ENCODE measurements at regions not wholly inside any gene's neighbourhood (a gene's known extent, or its start where the extent isn't known, plus 50 kb on each side); places are given as distances from the start of the nearest gene placed in this dataset.

DNA sequence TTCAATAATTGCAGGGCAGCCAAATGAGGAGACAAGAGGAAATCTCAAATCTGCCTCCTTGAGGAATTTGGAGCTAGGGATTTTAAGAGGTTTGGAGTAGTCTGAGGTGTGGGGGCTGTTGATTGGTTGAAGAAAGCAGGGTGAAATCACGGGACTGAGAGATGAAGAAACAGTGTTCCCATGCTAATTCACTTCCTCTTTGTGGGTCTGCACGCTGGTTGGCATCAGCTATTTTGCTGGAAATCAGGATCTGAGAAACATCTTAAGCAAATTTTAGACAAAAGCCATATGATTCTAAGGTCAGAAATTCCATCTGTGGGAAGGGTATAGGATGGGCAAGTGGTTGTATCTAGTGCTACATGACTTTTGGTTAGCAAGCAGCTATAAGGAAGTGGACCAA lies 107.1 kb upstream of the PAXBP1 start:
- no peak overlapping the region for H3K4me3 ChIP-seq
- H3K9ac ChIP-seq: no peak overlapping the region
- no peaks in the 10 kb centered on the region for H3K27me3 ChIP-seq
- H4K20me1 ChIP-seq: no peaks in the 10 kb centered on the region
- peak overlapping the region in 2 of 11 experiments; percentile 28 to 37; a peak in 2 of 22 replicates for H3K27ac ChIP-seq
- H3K9me3 ChIP-seq (replicated peaks in 1 of 11): 0 out of 22 replicates have a peak, but pooled peaks cover 0 to 3% (median 0%) of the 10 kb centered on the region in 11 experiments
- no peaks in the 10 kb centered on the region for H3K36me3 ChIP-seq
- peak overlapping the region in 3 of 11 experiments; percentile 53 to 75 (median 67); a peak in 6 of 22 replicates for H3K4me2 ChIP-seq
- peak in 1 of 11 experiments; percentile 39; a peak in 1 of 22 replicates for TF ChIP-seq Cebpa-rat (IDR thresholded peaks at IDR 0.05)
- peaks cover 0 to 37% (median 3%) of the 10 kb centered on the region in 10 experiments; a peak in 8 of 20 replicates for H3K4me1 ChIP-seq

DNA sequence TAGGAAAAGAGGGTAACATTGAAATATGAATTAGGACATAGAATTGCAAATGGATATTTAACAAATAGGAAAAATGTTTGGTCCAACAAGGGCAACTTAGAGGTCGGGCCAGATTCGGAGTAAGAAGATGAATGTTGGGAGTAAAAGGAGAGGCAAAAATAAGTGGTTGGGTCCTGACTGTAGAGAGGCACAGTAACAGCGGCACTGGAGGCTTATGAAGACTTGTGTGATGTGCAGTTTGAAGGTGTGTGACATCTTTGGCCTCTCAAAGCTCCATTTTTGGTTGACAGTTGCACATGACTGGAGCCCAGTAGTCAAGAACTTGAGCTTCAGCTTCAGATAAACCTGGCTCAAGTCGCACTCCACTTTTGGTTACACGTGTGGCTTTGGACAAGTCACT lies 109.9 kb upstream of the PAXBP1 start:
- H3K4me3 ChIP-seq: no peak overlapping the region
- no peak overlapping the region for H3K9ac ChIP-seq
- no peaks in the 10 kb centered on the region for H3K36me3 ChIP-seq
- no peaks in the 10 kb centered on the region for H3K27me3 ChIP-seq
- H3K27ac ChIP-seq: no peak overlapping the region
- H3K9me3 ChIP-seq (replicated peaks in 1 of 11): peaks cover 0 to 4% (median 0%) of the 10 kb centered on the region in 11 experiments; a peak in 1 of 22 replicates
- TF ChIP-seq Cebpa-rat (IDR thresholded peaks at IDR 0.05): no peak
- peaks cover 0 to 37% (median 3%) of the 10 kb centered on the region in 10 experiments; a peak in 8 of 20 replicates for H3K4me1 ChIP-seq
- H3K4me2 ChIP-seq: no peak overlapping the region
- H4K20me1 ChIP-seq: no peaks in the 10 kb centered on the region

DNA sequence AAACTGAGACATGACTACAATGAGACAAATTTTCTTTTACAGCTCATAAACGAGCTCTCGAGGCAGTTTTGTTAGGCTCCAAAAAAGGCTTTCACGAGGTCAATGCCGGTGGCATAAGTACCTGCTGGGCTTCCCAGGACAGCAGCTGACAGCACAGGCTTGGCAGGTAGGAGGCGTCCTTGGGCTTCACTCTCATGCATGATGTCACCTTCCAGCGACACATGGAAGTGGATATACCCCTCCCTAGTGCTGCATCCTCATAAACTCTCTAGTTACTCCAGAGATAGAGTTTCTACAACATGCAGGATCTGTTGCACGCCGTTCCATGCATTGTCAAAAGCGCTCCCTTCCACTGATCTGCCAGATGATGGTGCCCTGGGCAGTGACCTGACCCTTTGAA lies 112.5 kb upstream of the PAXBP1 start:
- H4K20me1 ChIP-seq: no peaks in the 10 kb centered on the region
- TF ChIP-seq Cebpa-rat (IDR thresholded peaks at IDR 0.05): no peak
- no peak overlapping the region for H3K4me2 ChIP-seq
- H3K27me3 ChIP-seq: no peaks in the 10 kb centered on the region
- peaks cover 0 to 4% (median 0%) of the 10 kb centered on the region in 11 experiments; a peak in 1 of 22 replicates for H3K9me3 ChIP-seq (replicated peaks in 1 of 11)
- H3K4me3 ChIP-seq: no peak overlapping the region
- no peak overlapping the region for H3K9ac ChIP-seq
- peaks cover 0 to 28% (median 0%) of the 10 kb centered on the region in 10 experiments; a peak in 7 of 20 replicates for H3K4me1 ChIP-seq
- H3K27ac ChIP-seq: no peak overlapping the region
- H3K36me3 ChIP-seq: no peaks in the 10 kb centered on the region

DNA sequence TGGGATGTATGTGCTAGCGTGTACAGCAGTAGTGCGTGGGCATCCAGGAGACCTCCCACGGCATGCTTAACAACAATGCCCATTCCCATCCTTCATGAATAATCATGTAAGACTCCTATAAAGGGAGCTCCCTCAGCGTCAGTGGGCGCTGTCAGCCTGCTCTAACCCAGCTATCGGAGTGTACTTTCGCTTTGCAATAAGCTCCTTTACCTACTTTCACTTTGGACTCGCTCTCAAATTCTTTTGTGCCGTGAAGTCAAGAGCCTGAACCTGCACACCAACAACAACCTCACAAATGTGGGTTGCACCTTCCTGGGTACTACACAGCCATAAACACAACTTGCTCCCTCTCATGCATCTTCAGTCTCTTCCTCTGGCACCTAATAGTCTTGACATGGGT lies 114.8 kb upstream of the PAXBP1 start:
- Histone ChIP-seq H3K4me3 (no peak overlapping the region), H3K9me3 (replicated peaks in 1 of 11) (peaks cover 0 to 4% (median 0%) of the 10 kb centered on the region in 11 experiments; a peak in 1 of 22 replicates), H3K4me1 (peaks cover 0 to 9% (median 0%) of the 10 kb centered on the region in 10 experiments; a peak in 2 of 20 replicates), H3K36me3 (no peaks in the 10 kb centered on the region), H4K20me1 (no peaks in the 10 kb centered on the region), H3K4me2 (no peak overlapping the region), H3K27me3 (no peaks in the 10 kb centered on the region), H3K9ac (no peak overlapping the region), H3K27ac (no peak overlapping the region)
- TF ChIP-seq Cebpa-rat (IDR thresholded peaks at IDR 0.05): no peak

DNA sequence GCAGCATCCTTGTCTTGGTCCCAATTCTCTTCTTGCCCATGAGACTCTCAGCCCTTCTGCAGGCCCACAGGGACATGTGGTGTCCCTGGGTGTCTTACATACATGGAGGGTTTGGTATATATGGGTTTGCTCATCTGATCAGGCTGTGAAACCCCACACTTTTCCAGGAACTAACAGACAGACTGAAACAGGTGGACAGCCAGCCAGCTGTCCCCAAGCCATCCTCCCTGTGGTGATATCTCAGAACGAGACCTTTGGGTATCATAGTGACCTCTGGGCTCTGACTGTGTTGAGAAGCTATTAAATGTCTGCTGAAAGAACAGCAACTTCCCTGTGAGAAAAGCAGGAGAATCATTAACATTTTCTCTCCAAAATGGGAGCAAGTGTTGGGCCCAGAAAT lies 115.5 kb upstream of the PAXBP1 start:
- H3K9ac ChIP-seq: no peak overlapping the region
- no peaks in the 10 kb centered on the region for H3K27me3 ChIP-seq
- peaks cover 0 to 9% (median 0%) of the 10 kb centered on the region in 10 experiments; a peak in 2 of 20 replicates for H3K4me1 ChIP-seq
- H3K4me3 ChIP-seq: no peak overlapping the region
- H3K36me3 ChIP-seq: no peaks in the 10 kb centered on the region
- no peak for TF ChIP-seq Cebpa-rat (IDR thresholded peaks at IDR 0.05)
- peaks cover 0 to 4% (median 0%) of the 10 kb centered on the region in 11 experiments; a peak in 1 of 22 replicates for H3K9me3 ChIP-seq (replicated peaks in 1 of 11)
- no peak overlapping the region for H3K4me2 ChIP-seq
- no peak overlapping the region for H3K27ac ChIP-seq
- H4K20me1 ChIP-seq: no peaks in the 10 kb centered on the region

DNA sequence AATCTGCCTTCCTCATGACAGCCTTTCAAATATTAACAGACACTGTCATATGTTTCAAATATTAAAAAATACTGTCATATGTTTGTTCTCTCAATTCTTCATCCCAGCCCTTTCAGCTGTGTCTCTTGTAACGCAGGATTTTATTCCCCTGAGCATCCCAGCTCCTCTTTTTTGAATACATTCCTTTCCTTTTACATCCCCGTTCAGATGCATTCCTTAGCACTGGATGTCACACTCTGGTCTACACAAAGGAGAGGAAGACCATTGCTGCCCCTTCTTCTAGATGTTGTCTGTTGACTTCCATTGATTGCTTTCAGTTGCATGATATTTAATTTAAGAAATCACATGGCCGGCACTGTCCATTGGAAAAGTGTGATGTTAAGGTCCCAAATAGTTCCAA lies 117.4 kb upstream of the PAXBP1 start:
- Histone ChIP-seq H3K27me3 (no peaks in the 10 kb centered on the region), H3K36me3 (no peaks in the 10 kb centered on the region), H3K4me3 (no peak overlapping the region), H3K9ac (no peak overlapping the region), H3K4me1 (no peaks in the 10 kb centered on the region), H3K9me3 (replicated peaks in 1 of 11) (peaks cover 0 to 5% (median 0%) of the 10 kb centered on the region in 11 experiments; a peak in 1 of 22 replicates), H4K20me1 (no peaks in the 10 kb centered on the region), H3K27ac (no peak overlapping the region), H3K4me2 (no peak overlapping the region)
- TF ChIP-seq Cebpa-rat (IDR thresholded peaks at IDR 0.05): no peak

DNA sequence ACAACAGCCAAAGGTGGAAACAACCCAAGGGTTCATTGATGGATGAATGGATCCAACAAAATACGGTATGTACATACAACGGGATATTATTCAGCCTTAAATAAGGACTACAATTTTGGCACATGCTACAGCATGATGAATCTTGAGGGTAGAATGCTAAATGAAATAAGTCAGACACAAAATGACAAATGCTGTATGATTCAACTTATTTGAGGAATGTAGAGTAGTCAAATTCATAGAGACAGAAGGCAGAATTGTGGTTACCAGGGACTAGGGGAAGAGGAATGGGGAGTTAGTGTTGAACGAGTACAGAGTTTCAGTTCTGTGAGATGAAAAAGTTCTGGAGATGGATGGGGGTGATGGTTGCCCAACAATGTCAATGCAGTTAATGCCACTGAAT lies 118.0 kb upstream of the PAXBP1 start:
- Histone ChIP-seq H3K4me1 (no peaks in the 10 kb centered on the region), H3K27ac (no peak overlapping the region), H3K36me3 (no peaks in the 10 kb centered on the region), H3K9me3 (replicated peaks in 1 of 11) (peaks cover 0 to 11% (median 3%) of the 10 kb centered on the region in 11 experiments; a peak in 9 of 22 replicates), H3K9ac (no peak overlapping the region), H3K4me3 (no peak overlapping the region), H4K20me1 (no peaks in the 10 kb centered on the region), H3K4me2 (no peak overlapping the region), H3K27me3 (no peaks in the 10 kb centered on the region)
- TF ChIP-seq Cebpa-rat (IDR thresholded peaks at IDR 0.05): no peak

DNA sequence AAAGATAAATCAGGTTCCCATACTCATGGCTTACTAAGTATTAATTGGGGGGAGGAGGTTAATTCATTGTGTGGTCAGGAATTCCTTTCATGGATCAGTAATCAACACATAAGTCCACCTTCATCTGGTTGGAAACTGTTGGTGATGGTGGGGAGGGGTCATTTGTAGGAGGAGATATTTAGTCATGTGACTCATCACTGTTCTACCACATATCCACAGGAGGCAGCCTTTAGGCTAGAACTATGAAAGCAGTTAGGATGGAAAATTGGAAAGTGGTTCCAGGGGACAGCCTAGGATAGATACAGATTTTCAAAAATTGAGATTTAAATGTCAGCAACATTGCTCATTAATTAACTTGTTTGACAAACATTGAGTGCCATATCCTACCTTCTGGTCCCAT lies 122.8 kb upstream of the PAXBP1 start:
- no peak overlapping the region for H3K9ac ChIP-seq
- TF ChIP-seq Cebpa-rat (IDR thresholded peaks at IDR 0.05): no peak
- H3K9me3 ChIP-seq (replicated peaks in 1 of 11): peaks cover 0 to 22% (median 11%) of the 10 kb centered on the region in 11 experiments; a peak in 15 of 22 replicates
- no peaks in the 10 kb centered on the region for H4K20me1 ChIP-seq
- H3K4me3 ChIP-seq: no peak overlapping the region
- no peaks in the 10 kb centered on the region for H3K27me3 ChIP-seq
- H3K36me3 ChIP-seq: no peaks in the 10 kb centered on the region
- H3K4me1 ChIP-seq: peaks cover 0 to 25% (median 5%) of the 10 kb centered on the region in 10 experiments; a peak in 9 of 20 replicates
- no peak overlapping the region for H3K27ac ChIP-seq
- H3K4me2 ChIP-seq: no peak overlapping the region

DNA sequence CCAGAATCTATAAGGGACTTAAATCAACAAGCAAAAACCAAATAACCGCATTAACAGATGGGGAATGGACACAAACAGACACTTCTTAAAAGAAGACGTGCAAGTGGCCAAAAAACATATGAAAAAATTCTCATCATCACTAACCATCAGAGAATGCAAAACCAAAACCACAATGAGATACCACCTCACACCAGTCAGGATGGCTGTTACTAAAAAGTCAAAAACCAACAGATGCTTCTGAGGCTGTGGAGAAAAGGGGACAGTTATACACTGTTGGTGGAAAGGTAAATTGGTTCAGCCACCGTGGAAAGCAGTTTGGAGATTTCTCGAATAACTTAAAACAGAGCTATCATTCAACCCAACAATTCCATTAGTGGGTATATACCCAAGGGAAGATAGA lies 124.9 kb upstream of the OLIG2 start:
- H3K9me3 ChIP-seq (replicated peaks in 1 of 11): peaks cover 0 to 5% (median 0%) of the 10 kb centered on the region in 11 experiments; a peak in 1 of 22 replicates
- no peak overlapping the region for H3K27ac ChIP-seq
- H3K36me3 ChIP-seq: no peaks in the 10 kb centered on the region
- no peak overlapping the region for H3K4me3 ChIP-seq
- H3K4me1 ChIP-seq: peaks cover 0 to 29% (median 5%) of the 10 kb centered on the region in 10 experiments; a peak in 9 of 20 replicates
- no peaks in the 10 kb centered on the region for H4K20me1 ChIP-seq
- no peak overlapping the region for H3K9ac ChIP-seq
- no peak overlapping the region for H3K4me2 ChIP-seq
- no peaks in the 10 kb centered on the region for H3K27me3 ChIP-seq
- no peak for TF ChIP-seq Cebpa-rat (IDR thresholded peaks at IDR 0.05)

DNA sequence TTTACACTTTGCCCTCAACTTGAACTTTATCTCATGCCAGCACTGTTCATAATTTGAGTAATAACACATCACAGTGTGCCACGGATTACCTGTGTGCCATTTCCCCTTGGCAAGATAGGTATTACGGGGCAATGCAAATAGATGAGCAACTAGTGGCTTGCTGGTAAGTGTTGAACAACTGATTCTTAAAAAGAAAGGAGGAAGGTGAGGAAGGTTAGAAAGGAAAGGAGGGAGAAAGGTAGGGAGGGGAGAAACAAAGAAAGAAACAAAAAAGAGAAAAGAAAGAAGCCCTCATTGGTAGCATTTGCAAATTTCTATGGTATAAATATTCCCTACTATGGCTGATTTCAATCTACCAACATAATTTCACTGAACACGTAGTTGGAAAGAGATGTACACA lies 118.2 kb upstream of the OLIG2 start:
- Histone ChIP-seq H3K4me2 (no peak overlapping the region), H3K27ac (no peak overlapping the region), H3K9me3 (replicated peaks in 1 of 11) (no peaks in the 10 kb centered on the region), H3K27me3 (no peaks in the 10 kb centered on the region), H3K36me3 (no peaks in the 10 kb centered on the region), H3K4me1 (no peaks in the 10 kb centered on the region), H3K4me3 (no peak overlapping the region), H4K20me1 (no peaks in the 10 kb centered on the region), H3K9ac (no peak overlapping the region)
- TF ChIP-seq Cebpa-rat (IDR thresholded peaks at IDR 0.05): no peak
